ENCODE measurements at regions not wholly inside any gene's neighbourhood (a gene's known extent, or its start where the extent isn't known, plus 50 kb on each side); places are given as distances from the start of the nearest gene placed in this dataset.

DNA sequence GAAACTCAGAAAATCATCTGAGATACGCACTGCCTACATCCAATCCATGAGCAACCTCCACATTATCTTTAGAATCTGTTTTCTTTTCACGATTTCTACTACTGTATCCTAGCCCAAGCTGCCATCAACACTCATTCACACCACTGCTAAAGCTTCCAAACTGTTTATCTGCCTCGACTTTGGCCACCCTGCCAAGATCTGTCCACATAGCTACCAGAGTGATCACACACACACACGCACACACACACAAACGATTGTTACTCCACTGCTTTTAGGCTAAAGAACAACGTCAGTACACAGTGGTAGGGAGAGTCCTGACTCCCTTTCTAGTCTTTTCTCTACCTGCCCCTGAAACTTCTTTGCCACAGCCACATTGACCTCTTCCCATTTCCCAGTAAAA lies 142.0 kb downstream of the CCDC71L start (continued):
- TF ChIP-seq, protein P1, sequence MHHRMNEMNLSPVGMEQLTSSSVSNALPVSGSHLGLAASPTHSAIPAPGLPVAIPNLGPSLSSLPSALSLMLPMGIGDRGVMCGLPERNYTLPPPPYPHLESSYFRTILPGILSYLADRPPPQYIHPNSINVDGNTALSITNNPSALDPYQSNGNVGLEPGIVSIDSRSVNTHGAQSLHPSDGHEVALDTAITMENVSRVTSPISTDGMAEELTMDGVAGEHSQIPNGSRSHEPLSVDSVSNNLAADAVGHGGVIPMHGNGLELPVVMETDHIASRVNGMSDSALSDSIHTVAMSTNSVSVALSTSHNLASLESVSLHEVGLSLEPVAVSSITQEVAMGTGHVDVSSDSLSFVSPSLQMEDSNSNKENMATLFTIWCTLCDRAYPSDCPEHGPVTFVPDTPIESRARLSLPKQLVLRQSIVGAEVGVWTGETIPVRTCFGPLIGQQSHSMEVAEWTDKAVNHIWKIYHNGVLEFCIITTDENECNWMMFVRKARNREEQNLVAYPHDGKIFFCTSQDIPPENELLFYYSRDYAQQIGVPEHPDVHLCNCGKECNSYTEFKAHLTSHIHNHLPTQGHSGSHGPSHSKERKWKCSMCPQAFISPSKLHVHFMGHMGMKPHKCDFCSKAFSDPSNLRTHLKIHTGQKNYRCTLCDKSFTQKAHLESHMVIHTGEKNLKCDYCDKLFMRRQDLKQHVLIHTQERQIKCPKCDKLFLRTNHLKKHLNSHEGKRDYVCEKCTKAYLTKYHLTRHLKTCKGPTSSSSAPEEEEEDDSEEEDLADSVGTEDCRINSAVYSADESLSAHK (tag by site-specific recombination; IDR thresholded peaks at IDR 0.05), result no peak
- TF ChIP-seq KLF9 (tag by site-specific recombination; IDR thresholded peaks at IDR 0.05; ENCODE audit: low read depth) (no peak), PRDM1 (tag by site-specific recombination; IDR thresholded peaks at IDR 0.05) (no peak)
- TF ChIP-seq, protein P2, sequence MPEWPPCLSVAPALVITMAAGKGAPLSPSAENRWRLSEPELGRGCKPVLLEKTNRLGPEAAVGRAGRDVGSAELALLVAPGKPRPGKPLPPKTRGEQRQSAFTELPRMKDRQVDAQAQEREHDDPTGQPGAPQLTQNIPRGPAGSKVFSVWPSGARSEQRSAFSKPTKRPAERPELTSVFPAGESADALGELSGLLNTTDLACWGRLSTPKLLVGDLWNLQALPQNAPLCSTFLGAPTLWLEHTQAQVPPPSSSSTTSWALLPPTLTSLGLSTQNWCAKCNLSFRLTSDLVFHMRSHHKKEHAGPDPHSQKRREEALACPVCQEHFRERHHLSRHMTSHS (tag by site-specific recombination; IDR thresholded peaks at IDR 0.05), result no peak

GRCh38 chr7:106518239-106518638 lies 142.7 kb downstream of the CCDC71L start:
- Histone ChIP-seq H3K9me3 (ENCODE audit: control insufficient read depth, insufficient read depth, low read depth, low read length) (no peaks in the 10 kb centered on the region), H3K36me3 (ENCODE audit: control insufficient read depth in 2 of 2, insufficient read depth in 1 of 2, low read length in 2 of 2) (no peaks in the 10 kb centered on the region), H3K27ac (ENCODE audit: extremely low read depth, low read depth, low read length) (no peak overlapping the region), H3K4me3 (ENCODE audit: low read depth, low read length) (no peak overlapping the region), H3K4me1 (ENCODE audit: control insufficient read depth, insufficient read depth, low read length) (no peaks in the 10 kb centered on the region)
- POLR2A ChIA-PET, result no interaction called here
- CTCF ChIA-PET, result no interaction called here
- TF ChIP-seq SCRT2 (tag by site-specific recombination; IDR thresholded peaks at IDR 0.05) (no peak), ZNF280D (tag by site-specific recombination; IDR thresholded peaks at IDR 0.05) (no peak), ZNF645 (tag by site-specific recombination; IDR thresholded peaks at IDR 0.05) (no peak), KLF1 (tag by site-specific recombination; IDR thresholded peaks at IDR 0.05) (no peak), ZNF391 (tag by site-specific recombination; IDR thresholded peaks at IDR 0.05; ENCODE audit: borderline replicate concordance, low read depth) (no peak), ZEB2 (tag by site-specific recombination; IDR thresholded peaks at IDR 0.05) (no peak), OVOL3 (tag by site-specific recombination; IDR thresholded peaks at IDR 0.05) (no peak), BCL6B (tag by site-specific recombination; IDR thresholded peaks at IDR 0.05) (no peak), HOXD13 (CRISPR knock-in tag; IDR thresholded peaks at IDR 0.05; ENCODE audit: borderline replicate concordance) (no peak), ZNF529 (tag by site-specific recombination; IDR thresholded peaks at IDR 0.05; ENCODE audit: insufficient replicate concordance) (no peak), ZNF324 (tag by site-specific recombination; IDR thresholded peaks at IDR 0.05) (no peak), ZNF558 (tag by site-specific recombination; IDR thresholded peaks at IDR 0.05) (no peak), ZNF394 (tag by site-specific recombination; IDR thresholded peaks at IDR 0.05; ENCODE audit: borderline replicate concordance) (no peak)
- TF ChIP-seq, protein P3, sequence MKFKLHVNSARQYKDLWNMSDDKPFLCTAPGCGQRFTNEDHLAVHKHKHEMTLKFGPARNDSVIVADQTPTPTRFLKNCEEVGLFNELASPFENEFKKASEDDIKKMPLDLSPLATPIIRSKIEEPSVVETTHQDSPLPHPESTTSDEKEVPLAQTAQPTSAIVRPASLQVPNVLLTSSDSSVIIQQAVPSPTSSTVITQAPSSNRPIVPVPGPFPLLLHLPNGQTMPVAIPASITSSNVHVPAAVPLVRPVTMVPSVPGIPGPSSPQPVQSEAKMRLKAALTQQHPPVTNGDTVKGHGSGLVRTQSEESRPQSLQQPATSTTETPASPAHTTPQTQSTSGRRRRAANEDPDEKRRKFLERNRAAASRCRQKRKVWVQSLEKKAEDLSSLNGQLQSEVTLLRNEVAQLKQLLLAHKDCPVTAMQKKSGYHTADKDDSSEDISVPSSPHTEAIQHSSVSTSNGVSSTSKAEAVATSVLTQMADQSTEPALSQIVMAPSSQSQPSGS (tag by site-specific recombination; IDR thresholded peaks at IDR 0.05; ENCODE audit: low read depth), result no peak
- TF ChIP-seq, protein P4, sequence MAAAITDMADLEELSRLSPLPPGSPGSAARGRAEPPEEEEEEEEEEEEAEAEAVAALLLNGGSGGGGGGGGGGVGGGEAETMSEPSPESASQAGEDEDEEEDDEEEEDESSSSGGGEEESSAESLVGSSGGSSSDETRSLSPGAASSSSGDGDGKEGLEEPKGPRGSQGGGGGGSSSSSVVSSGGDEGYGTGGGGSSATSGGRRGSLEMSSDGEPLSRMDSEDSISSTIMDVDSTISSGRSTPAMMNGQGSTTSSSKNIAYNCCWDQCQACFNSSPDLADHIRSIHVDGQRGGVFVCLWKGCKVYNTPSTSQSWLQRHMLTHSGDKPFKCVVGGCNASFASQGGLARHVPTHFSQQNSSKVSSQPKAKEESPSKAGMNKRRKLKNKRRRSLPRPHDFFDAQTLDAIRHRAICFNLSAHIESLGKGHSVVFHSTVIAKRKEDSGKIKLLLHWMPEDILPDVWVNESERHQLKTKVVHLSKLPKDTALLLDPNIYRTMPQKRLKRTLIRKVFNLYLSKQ (tag by site-specific recombination; IDR thresholded peaks at IDR 0.05; ENCODE audit: borderline replicate concordance), result no peak
